Ascending aorta (tissue), 2 donors: ENCODE measurements at regions not wholly inside any gene's neighbourhood (a gene's known extent, or its start where the extent isn't known, plus 50 kb on each side); places are given as distances from the start of the nearest gene placed in this dataset.

Source experiments
- DNase-seq, 2 donors: peaks; one replicate each; pipeline ENCODE4 v3.0.0-alpha.2; 2019; ENCODE audit warnings: low spot score in 2 of 2
- H3K27ac ChIP-seq, 2 donors: fragments of 200-600 bp; sonication (generic); one replicate each; pipeline ENCODE4 v1.5.1; 2016 to 2017; ENCODE audit warnings: mild to moderate bottlenecking in 1 of 2
- H3K27me3 ChIP-seq: fragments of 200-600 bp; sonication (generic); one replicate; pipeline ENCODE4 v1.5.1; 2017
- H3K36me3 ChIP-seq, 2 donors: fragments of 200-600 bp; sonication (generic); one replicate each; pipeline ENCODE4 v1.5.1; 2016
- H3K4me1 ChIP-seq, 2 donors: fragments of 200-600 bp; sonication (generic); one replicate each; pipeline ENCODE4 v1.5.1; 2016 to 2017; ENCODE audit warnings: mild to moderate bottlenecking in 1 of 2
- H3K4me3 ChIP-seq, 2 donors: fragments of 200-600 bp; sonication (generic); one replicate each; pipeline ENCODE4 v1.5.1; 2016 to 2017; ENCODE audit warnings: mild to moderate bottlenecking in 1 of 2
- H3K9me3 ChIP-seq, 2 donors: fragments of 200-600 bp; sonication (generic); one replicate each; pipeline ENCODE4 v1.5.1; 2016
- intact Hi-C: fragments of 100-400 bp; cut with DNase I; formaldehyde crosslinking; loops from one replicate; pipeline ENCODE4 v1.15.1; 2023
- TF ChIP-seq, protein P1 (sequence below), 3 experiments: fragments of 200-600 bp in 2 of 3; fragments of 450-650 bp in 1 of 3; sonication (generic) in 2 of 3; IDR thresholded peaks; one replicate each; pipeline ENCODE4 v1.5.1; 2016 to 2019; ENCODE audit warnings: antibody characterized with exemption in 3 of 3, mild to moderate bottlenecking in 1 of 3, moderate library complexity in 1 of 3

GRCh38 chr1:38708701-38709258, 150.8 kb downstream of the RRAGC start:
- DNase-seq = peak in 1 of 2 donors; percentile 58
- TF ChIP-seq, protein P1, sequence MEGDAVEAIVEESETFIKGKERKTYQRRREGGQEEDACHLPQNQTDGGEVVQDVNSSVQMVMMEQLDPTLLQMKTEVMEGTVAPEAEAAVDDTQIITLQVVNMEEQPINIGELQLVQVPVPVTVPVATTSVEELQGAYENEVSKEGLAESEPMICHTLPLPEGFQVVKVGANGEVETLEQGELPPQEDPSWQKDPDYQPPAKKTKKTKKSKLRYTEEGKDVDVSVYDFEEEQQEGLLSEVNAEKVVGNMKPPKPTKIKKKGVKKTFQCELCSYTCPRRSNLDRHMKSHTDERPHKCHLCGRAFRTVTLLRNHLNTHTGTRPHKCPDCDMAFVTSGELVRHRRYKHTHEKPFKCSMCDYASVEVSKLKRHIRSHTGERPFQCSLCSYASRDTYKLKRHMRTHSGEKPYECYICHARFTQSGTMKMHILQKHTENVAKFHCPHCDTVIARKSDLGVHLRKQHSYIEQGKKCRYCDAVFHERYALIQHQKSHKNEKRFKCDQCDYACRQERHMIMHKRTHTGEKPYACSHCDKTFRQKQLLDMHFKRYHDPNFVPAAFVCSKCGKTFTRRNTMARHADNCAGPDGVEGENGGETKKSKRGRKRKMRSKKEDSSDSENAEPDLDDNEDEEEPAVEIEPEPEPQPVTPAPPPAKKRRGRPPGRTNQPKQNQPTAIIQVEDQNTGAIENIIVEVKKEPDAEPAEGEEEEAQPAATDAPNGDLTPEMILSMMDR (IDR thresholded peaks at IDR 0.05) = no peak
- Histone ChIP-seq H3K4me3 (no peak overlapping the region), H3K27ac (no peak overlapping the region), H3K4me1 (no peaks in the 10 kb centered on the region), H3K36me3 (no peaks in the 10 kb centered on the region), H3K9me3 (peaks cover 0 to 7% of the 10 kb centered on the region in 2 donors), H3K27me3 (no peaks in the 10 kb centered on the region)
- intact Hi-C loops = no loop called here

DNA sequence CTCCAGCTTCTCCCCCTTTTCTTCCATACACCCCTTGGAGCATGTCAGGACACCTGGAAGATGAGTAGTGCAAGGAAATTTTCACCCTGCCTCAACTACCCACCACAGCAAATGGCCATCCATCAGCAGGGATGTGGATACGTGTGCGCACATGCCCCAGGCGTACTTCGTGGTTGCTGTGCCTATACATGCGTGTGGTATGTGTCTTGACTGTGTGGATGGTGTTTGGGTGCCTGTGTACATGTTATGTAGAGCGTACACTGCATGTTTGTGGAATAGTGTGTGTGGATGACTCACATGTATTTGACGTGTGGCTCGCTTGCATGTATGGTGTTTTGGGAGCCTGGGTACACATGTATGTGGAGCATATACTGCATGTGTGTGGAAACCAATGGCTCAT, 158.5 kb downstream of the RRAGC start:
- Histone ChIP-seq H3K27ac (no peak overlapping the region), H3K36me3 (no peaks in the 10 kb centered on the region), H3K27me3 (no peaks in the 10 kb centered on the region), H3K9me3 (peaks cover 0 to 6% of the 10 kb centered on the region in 2 donors), H3K4me1 (no peaks in the 10 kb centered on the region), H3K4me3 (no peak overlapping the region)
- TF ChIP-seq, protein P1 (IDR thresholded peaks at IDR 0.05) = no peak
- DNase-seq = peak in 1 of 2 donors; percentile 41
- intact Hi-C loops = no loop called here

GRCh38 chr1:38700077-38700470, 159.5 kb downstream of the RRAGC start:
- intact Hi-C loops = no loop called here
- H3K4me3 ChIP-seq = no peak overlapping the region
- no peaks in the 10 kb centered on the region for H3K27me3 ChIP-seq
- H3K9me3 ChIP-seq = peaks cover 0 to 3% of the 10 kb centered on the region in 2 donors
- H3K27ac ChIP-seq = no peak overlapping the region
- no peaks in the 10 kb centered on the region for H3K36me3 ChIP-seq
- H3K4me1 ChIP-seq = no peaks in the 10 kb centered on the region
- TF ChIP-seq, protein P1 (IDR thresholded peaks at IDR 0.05) = no peak
- peak in 1 of 2 donors; percentile 21 for DNase-seq

- no peaks in the 10 kb centered on the region for H3K4me1 ChIP-seq
- H3K27me3 ChIP-seq = no peaks in the 10 kb centered on the region
- H3K27ac ChIP-seq = no peak overlapping the region
- H3K36me3 ChIP-seq = no peaks in the 10 kb centered on the region
- peaks cover 0 to 3% of the 10 kb centered on the region in 2 donors for H3K9me3 ChIP-seq
- no peak overlapping the region for H3K4me3 ChIP-seq
- peak in 1 of 2 donors; percentile 8 for DNase-seq
- TF ChIP-seq, protein P1 (IDR thresholded peaks at IDR 0.05) = no peak
- intact Hi-C loops = no loop called here
These were observed 160.1 kb downstream of the RRAGC start for GRCh38 chr1:38699330-38700076.

DNA sequence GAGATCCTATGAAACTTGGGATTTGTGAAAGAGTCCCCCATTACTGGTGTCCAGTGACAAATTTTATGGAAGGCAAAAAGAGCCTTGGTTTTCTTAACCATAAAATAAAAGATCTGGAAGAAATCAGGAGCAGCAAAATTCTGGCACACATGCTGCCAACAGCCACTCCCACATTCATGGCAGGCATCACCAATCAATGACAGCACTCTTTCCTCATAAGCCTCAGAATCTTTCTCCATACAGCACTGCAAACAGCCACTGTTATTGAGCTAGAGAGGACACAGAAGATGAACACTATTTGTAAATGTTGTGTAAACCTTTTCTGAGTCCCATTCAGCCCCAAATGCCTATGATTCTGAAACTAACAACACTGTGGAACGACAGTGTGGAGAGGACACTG, 162.2 kb downstream of the RRAGC start:
- TF ChIP-seq, protein P1 (IDR thresholded peaks at IDR 0.05) = no peak
- no peaks in the 10 kb centered on the region for H3K27me3 ChIP-seq
- DNase-seq = peak in 1 of 2 donors; percentile 11
- H3K4me1 ChIP-seq = no peaks in the 10 kb centered on the region
- intact Hi-C loops = no loop called here
- peaks cover 0 to 3% of the 10 kb centered on the region in 2 donors for H3K9me3 ChIP-seq
- no peaks in the 10 kb centered on the region for H3K36me3 ChIP-seq
- no peak overlapping the region for H3K27ac ChIP-seq
- no peak overlapping the region for H3K4me3 ChIP-seq
